ENCODE measurements at regions not wholly inside any gene's neighbourhood (a gene's known extent, or its start where the extent isn't known, plus 50 kb on each side); places are given as distances from the start of the nearest gene placed in this dataset.

DNA sequence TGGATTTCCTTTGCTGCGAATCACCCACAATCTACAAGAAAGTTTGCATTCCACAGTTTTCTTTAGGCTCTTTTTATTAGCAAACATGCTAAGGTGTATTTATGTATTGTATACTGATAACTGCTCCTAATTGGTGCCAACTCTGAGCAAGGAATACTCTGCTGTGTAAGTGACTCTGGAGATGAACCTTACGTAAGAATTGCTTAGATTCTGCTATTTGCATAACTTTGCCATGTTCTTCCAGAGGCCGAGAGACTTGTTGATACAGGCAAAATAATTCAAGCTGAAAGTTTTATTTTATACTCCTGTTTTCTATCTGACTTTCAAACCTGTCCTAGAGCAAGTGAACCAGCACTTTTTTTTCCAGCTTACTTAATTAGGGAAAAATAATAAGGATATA, 461.3 kb downstream of the GJA1 start:
- no peak for TF ChIP-seq CBX8 (IDR thresholded peaks at IDR 0.05)
- TF ChIP-seq RCOR1 (IDR thresholded peaks at IDR 0.05; ENCODE audit: low read depth, low read length) = no peak
- no peak for TF ChIP-seq KDM5A (IDR thresholded peaks at IDR 0.05)
- TF ChIP-seq FOXS1 (CRISPR knock-in tag; IDR thresholded peaks at IDR 0.05) = no peak
- no peak for TF ChIP-seq ZNF302 (CRISPR knock-in tag; IDR thresholded peaks at IDR 0.05)
- TF ChIP-seq HOXB5 (CRISPR knock-in tag; IDR thresholded peaks at IDR 0.05) = no peak
- no peak for TF ChIP-seq TP53 (CRISPR knock-in tag; IDR thresholded peaks at IDR 0.05)
- no peak for TF ChIP-seq EHF (CRISPR knock-in tag; IDR thresholded peaks at IDR 0.05)
- TF ChIP-seq RARB (CRISPR knock-in tag; IDR thresholded peaks at IDR 0.05) = no peak
- WGBS (ENCODE audit: missing lambda C conversion rate) = 81% methylated on average over 3 of the region's 3 CpGs
- no peaks in the 10 kb centered on the region for H3K4me1 ChIP-seq
- ChIA-PET CTCF (no interaction called here), POLR2A (no interaction called here)
- no peak overlapping the region for H3K4me2 ChIP-seq
- no peak for ATAC-seq
- DNase-seq (ENCODE audit: low read depth in 1 of 2, low spot score in 1 of 2) = no peak
- no peak for FAIRE-seq
- H3K4me3 ChIP-seq = no peak overlapping the region
- H3K27ac ChIP-seq = no peak overlapping the region
- no peaks in the 10 kb centered on the region for H3K9me3 ChIP-seq

DNA sequence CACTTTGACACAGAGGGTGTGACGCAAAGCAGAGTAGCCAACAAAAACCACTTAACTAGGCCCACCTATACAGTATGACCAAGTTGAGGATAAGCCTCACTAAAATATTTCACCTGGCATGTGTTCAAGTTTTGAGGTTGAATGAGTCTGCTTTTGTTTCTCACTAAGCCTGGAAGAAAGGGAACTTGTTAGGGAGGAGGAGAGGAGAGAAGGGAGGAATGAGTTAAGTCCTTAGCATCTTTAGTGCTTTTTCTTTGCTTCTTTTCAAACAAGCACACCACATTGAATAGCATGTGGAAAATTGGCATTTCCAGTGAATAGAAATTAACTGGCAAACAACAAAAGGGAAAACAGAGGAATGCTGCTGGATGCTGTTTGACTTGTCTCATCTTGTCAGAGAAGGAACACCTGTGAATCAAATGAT, 461.9 kb downstream of the GJA1 start:
- TF ChIP-seq MYC (IDR thresholded peaks at IDR 0.05; ENCODE audit: borderline replicate concordance, low read length) = no peak
- TF ChIP-seq E2F6 (IDR thresholded peaks at IDR 0.05; ENCODE audit: borderline replicate concordance, low read depth) = no peak
- TF ChIP-seq ZFP36 (IDR thresholded peaks at IDR 0.05; ENCODE audit: borderline replicate concordance, partially characterized antibody) = no peak
- TF ChIP-seq FOSL2 (IDR thresholded peaks at IDR 0.05) = no peak
- no peak for TF ChIP-seq FOSL2 (CRISPR knock-in tag; IDR thresholded peaks at IDR 0.05)
- no peak for TF ChIP-seq HEYL (CRISPR knock-in tag; IDR thresholded peaks at IDR 0.05)
- Histone ChIP-seq H3K4me2 (no peak overlapping the region), H3K4me3 (no peak overlapping the region), H3K4me1 (no peaks in the 10 kb centered on the region), H3K9me3 (no peaks in the 10 kb centered on the region), H3K27ac (no peak overlapping the region)
- ChIA-PET CTCF (no interaction called here), POLR2A (no interaction called here)
- WGBS (ENCODE audit: missing lambda C conversion rate) = 94% methylated on average over 1 of the region's 1 CpG
- ATAC-seq (no peak), FAIRE-seq (no peak), DNase-seq (ENCODE audit: low read depth in 1 of 2, low spot score in 1 of 2) (no peak)

DNA sequence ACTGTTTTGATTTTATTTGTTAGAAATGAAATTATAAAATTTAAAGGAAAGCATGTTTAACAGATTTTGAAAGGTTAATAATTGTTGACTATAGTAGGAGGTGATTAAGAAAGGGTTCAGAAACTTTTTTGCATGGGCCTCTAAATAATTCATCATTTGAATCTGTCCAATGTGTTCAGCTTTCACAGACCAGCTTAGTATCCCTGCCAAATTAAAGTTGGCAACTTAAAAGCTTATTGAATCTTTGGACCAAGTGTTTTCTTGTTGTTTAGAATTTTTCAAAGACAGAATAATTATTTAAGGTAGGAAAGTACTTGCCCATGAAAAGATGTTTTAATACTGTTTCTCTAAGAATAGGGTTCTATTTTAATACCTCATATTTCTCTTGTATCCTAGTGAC, 466.0 kb downstream of the GJA1 start:
- Histone ChIP-seq H3K4me2 (no peak overlapping the region), H3K4me1 (no peaks in the 10 kb centered on the region), H3K27ac (no peak overlapping the region), H3K9me3 (no peaks in the 10 kb centered on the region), H3K4me3 (no peak overlapping the region)
- ChIA-PET CTCF (no interaction called here), POLR2A (no interaction called here)
- DNase-seq (ENCODE audit: low read depth in 1 of 2, low spot score in 1 of 2) = no peak
- TF ChIP-seq HOXA7 (CRISPR knock-in tag; IDR thresholded peaks at IDR 0.05) = no peak
- no peak for TF ChIP-seq EHMT2 (IDR thresholded peaks at IDR 0.05; ENCODE audit: low read depth)
- no peak for TF ChIP-seq MAFK (IDR thresholded peaks at IDR 0.05; ENCODE audit: partially characterized antibody)
- TF ChIP-seq KDM5A (IDR thresholded peaks at IDR 0.05) = no peak
- TF ChIP-seq CHD4 (IDR thresholded peaks at IDR 0.05; ENCODE audit: borderline replicate concordance) = no peak
- no peak for TF ChIP-seq HOXB5 (CRISPR knock-in tag; IDR thresholded peaks at IDR 0.05)
- TF ChIP-seq HES2 (IDR thresholded peaks at IDR 0.05) = no peak
- TF ChIP-seq, protein P1, sequence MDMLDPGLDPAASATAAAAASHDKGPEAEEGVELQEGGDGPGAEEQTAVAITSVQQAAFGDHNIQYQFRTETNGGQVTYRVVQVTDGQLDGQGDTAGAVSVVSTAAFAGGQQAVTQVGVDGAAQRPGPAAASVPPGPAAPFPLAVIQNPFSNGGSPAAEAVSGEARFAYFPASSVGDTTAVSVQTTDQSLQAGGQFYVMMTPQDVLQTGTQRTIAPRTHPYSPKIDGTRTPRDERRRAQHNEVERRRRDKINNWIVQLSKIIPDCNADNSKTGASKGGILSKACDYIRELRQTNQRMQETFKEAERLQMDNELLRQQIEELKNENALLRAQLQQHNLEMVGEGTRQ (IDR thresholded peaks at IDR 0.05) = no peak
- TF ChIP-seq TFCP2L1 (CRISPR knock-in tag; IDR thresholded peaks at IDR 0.05) = no peak
- TF ChIP-seq RAD21 (conservative IDR thresholded peaks at IDR 0.05 in 1 of 2, IDR thresholded peaks at IDR 0.05 in 1 of 2) = no peak
- TF ChIP-seq POLR2AphosphoS2 (conservative IDR thresholded peaks at IDR 0.05; ENCODE audit: low read length) = no peak
- no peak for TF ChIP-seq RARB (CRISPR knock-in tag; IDR thresholded peaks at IDR 0.05)
- TF ChIP-seq REST (IDR thresholded peaks at IDR 0.05) = no peak
- TF ChIP-seq, protein P2, sequence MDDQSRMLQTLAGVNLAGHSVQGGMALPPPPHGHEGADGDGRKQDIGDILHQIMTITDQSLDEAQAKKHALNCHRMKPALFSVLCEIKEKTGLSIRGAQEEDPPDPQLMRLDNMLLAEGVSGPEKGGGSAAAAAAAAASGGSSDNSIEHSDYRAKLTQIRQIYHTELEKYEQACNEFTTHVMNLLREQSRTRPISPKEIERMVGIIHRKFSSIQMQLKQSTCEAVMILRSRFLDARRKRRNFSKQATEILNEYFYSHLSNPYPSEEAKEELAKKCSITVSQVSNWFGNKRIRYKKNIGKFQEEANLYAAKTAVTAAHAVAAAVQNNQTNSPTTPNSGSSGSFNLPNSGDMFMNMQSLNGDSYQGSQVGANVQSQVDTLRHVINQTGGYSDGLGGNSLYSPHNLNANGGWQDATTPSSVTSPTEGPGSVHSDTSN (IDR thresholded peaks at IDR 0.05) = no peak
- no peak for TF ChIP-seq NR3C1 (IDR thresholded peaks at IDR 0.05)
- TF ChIP-seq, protein P3, sequence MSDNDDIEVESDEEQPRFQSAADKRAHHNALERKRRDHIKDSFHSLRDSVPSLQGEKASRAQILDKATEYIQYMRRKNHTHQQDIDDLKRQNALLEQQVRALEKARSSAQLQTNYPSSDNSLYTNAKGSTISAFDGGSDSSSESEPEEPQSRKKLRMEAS (IDR thresholded peaks at IDR 0.05) = no peak
- TF ChIP-seq, protein P4, sequence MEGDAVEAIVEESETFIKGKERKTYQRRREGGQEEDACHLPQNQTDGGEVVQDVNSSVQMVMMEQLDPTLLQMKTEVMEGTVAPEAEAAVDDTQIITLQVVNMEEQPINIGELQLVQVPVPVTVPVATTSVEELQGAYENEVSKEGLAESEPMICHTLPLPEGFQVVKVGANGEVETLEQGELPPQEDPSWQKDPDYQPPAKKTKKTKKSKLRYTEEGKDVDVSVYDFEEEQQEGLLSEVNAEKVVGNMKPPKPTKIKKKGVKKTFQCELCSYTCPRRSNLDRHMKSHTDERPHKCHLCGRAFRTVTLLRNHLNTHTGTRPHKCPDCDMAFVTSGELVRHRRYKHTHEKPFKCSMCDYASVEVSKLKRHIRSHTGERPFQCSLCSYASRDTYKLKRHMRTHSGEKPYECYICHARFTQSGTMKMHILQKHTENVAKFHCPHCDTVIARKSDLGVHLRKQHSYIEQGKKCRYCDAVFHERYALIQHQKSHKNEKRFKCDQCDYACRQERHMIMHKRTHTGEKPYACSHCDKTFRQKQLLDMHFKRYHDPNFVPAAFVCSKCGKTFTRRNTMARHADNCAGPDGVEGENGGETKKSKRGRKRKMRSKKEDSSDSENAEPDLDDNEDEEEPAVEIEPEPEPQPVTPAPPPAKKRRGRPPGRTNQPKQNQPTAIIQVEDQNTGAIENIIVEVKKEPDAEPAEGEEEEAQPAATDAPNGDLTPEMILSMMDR (IDR thresholded peaks at IDR 0.05) = no peak
- no peak for ATAC-seq
- FAIRE-seq = no peak

All from A549 (cell line).